Mucosa of stomach (tissue), 1 donor: ENCODE measurements at regions not wholly inside any gene's neighbourhood (a gene's known extent, or its start where the extent isn't known, plus 50 kb on each side); places are given as distances from the start of the nearest gene placed in this dataset.

Source experiments
- H3K27me3 ChIP-seq: one replicate; pipeline ENCODE4 v1.7.0; 2013; ENCODE audit warnings: mild to moderate bottlenecking, low read length; ENCODE audit not compliant: control insufficient read depth, insufficient read depth
- H3K36me3 ChIP-seq: one replicate; pipeline ENCODE4 v1.7.0; 2013; ENCODE audit warnings: low read length; ENCODE audit not compliant: control insufficient read depth, insufficient read depth
- H3K4me1 ChIP-seq: one replicate; pipeline ENCODE4 v1.7.0; 2013; ENCODE audit warnings: mild to moderate bottlenecking, low read length; ENCODE audit not compliant: control insufficient read depth, insufficient read depth
- H3K4me3 ChIP-seq: one replicate; pipeline ENCODE4 v1.7.0; 2013; ENCODE audit warnings: low read length
- H3K9ac ChIP-seq: one replicate; pipeline ENCODE4 v1.7.0; 2013; ENCODE audit warnings: mild to moderate bottlenecking, low read length, moderate library complexity
- H3K9me3 ChIP-seq: one replicate; pipeline ENCODE4 v1.7.0; 2013; ENCODE audit warnings: mild to moderate bottlenecking, low read length, moderate library complexity; ENCODE audit not compliant: control insufficient read depth
- donor health status: Pancreatic carcinoma.

- Histone ChIP-seq H3K9ac (no peak overlapping the region), H3K4me1 (no peaks in the 10 kb centered on the region), H3K27me3 (no peaks in the 10 kb centered on the region), H3K9me3 (no peaks in the 10 kb centered on the region), H3K4me3 (no peak overlapping the region), H3K36me3 (no peaks in the 10 kb centered on the region)
These were observed 497.2 kb upstream of the PIK3C3 start for GRCh38 chr18:41457765-41458326.

- Histone ChIP-seq H3K9ac (no peak overlapping the region), H3K27me3 (no peaks in the 10 kb centered on the region), H3K4me3 (no peak overlapping the region), H3K9me3 (no peaks in the 10 kb centered on the region), H3K4me1 (no peaks in the 10 kb centered on the region), H3K36me3 (no peaks in the 10 kb centered on the region)
These were observed 498.2 kb upstream of the PIK3C3 start for GRCh38 chr18:41456831-41457230.

GRCh38 chr18:41449612-41450011, 505.4 kb upstream of the PIK3C3 start:
- H3K9me3 ChIP-seq, result no peaks in the 10 kb centered on the region
- H3K4me3 ChIP-seq, result no peak overlapping the region
- no peaks in the 10 kb centered on the region for H3K27me3 ChIP-seq
- H3K9ac ChIP-seq, result no peak overlapping the region
- H3K36me3 ChIP-seq, result no peaks in the 10 kb centered on the region
- H3K4me1 ChIP-seq, result no peaks in the 10 kb centered on the region

- Histone ChIP-seq H3K9me3 (no peaks in the 10 kb centered on the region), H3K4me3 (no peak overlapping the region), H3K4me1 (no peaks in the 10 kb centered on the region), H3K36me3 (no peaks in the 10 kb centered on the region), H3K9ac (no peak overlapping the region), H3K27me3 (no peaks in the 10 kb centered on the region)
These were observed 510.1 kb upstream of the PIK3C3 start for GRCh38 chr18:41444943-41445342.

GRCh38 chr18:41436772-41437171, 518.3 kb upstream of the PIK3C3 start:
- no peaks in the 10 kb centered on the region for H3K9me3 ChIP-seq
- H3K4me3 ChIP-seq, result no peak overlapping the region
- no peak overlapping the region for H3K9ac ChIP-seq
- no peaks in the 10 kb centered on the region for H3K27me3 ChIP-seq
- no peaks in the 10 kb centered on the region for H3K4me1 ChIP-seq
- no peaks in the 10 kb centered on the region for H3K36me3 ChIP-seq

- H3K9ac ChIP-seq, result no peak overlapping the region
- H3K27me3 ChIP-seq, result no peaks in the 10 kb centered on the region
- no peak overlapping the region for H3K4me3 ChIP-seq
- H3K36me3 ChIP-seq, result no peaks in the 10 kb centered on the region
- H3K4me1 ChIP-seq, result no peaks in the 10 kb centered on the region
- no peaks in the 10 kb centered on the region for H3K9me3 ChIP-seq
These were observed 536.4 kb upstream of the PIK3C3 start for GRCh38 chr18:41418598-41418997.

- no peaks in the 10 kb centered on the region for H3K4me1 ChIP-seq
- H3K9ac ChIP-seq, result no peak overlapping the region
- H3K36me3 ChIP-seq, result no peaks in the 10 kb centered on the region
- no peaks in the 10 kb centered on the region for H3K9me3 ChIP-seq
- no peaks in the 10 kb centered on the region for H3K27me3 ChIP-seq
- H3K4me3 ChIP-seq, result no peak overlapping the region
These were observed 539.0 kb upstream of the PIK3C3 start for GRCh38 chr18:41416044-41416443.

- no peaks in the 10 kb centered on the region for H3K9me3 ChIP-seq
- H3K27me3 ChIP-seq, result no peaks in the 10 kb centered on the region
- no peak overlapping the region for H3K9ac ChIP-seq
These were observed 545.0 kb upstream of the PIK3C3 start for GRCh38 chr18:41410006-41410405.

GRCh38 chr18:41406834-41407233, 548.2 kb upstream of the PIK3C3 start:
- H3K4me3 ChIP-seq, result no peak overlapping the region
- H3K4me1 ChIP-seq, result no peaks in the 10 kb centered on the region
- no peak overlapping the region for H3K9ac ChIP-seq
- H3K27me3 ChIP-seq, result no peaks in the 10 kb centered on the region
- no peaks in the 10 kb centered on the region for H3K9me3 ChIP-seq
- H3K36me3 ChIP-seq, result no peaks in the 10 kb centered on the region

More at GRCh38 chr18:41410006-41410405, 545.0 kb upstream of the PIK3C3 start:
- Histone ChIP-seq H3K4me1 (no peaks in the 10 kb centered on the region), H3K4me3 (no peak overlapping the region), H3K36me3 (no peaks in the 10 kb centered on the region)

GRCh38 chr18:41396861-41397260, 558.2 kb upstream of the PIK3C3 start:
- Histone ChIP-seq H3K36me3 (no peaks in the 10 kb centered on the region), H3K4me1 (no peaks in the 10 kb centered on the region), H3K27me3 (no peaks in the 10 kb centered on the region), H3K9ac (no peak overlapping the region), H3K9me3 (no peaks in the 10 kb centered on the region), H3K4me3 (no peak overlapping the region)

GRCh38 chr18:41396211-41396610, 558.8 kb upstream of the PIK3C3 start:
- no peak overlapping the region for H3K9ac ChIP-seq
- no peaks in the 10 kb centered on the region for H3K36me3 ChIP-seq
- H3K27me3 ChIP-seq, result no peaks in the 10 kb centered on the region
- no peaks in the 10 kb centered on the region for H3K4me1 ChIP-seq
- H3K4me3 ChIP-seq, result no peak overlapping the region
- H3K9me3 ChIP-seq, result no peaks in the 10 kb centered on the region

- Histone ChIP-seq H3K4me1 (no peaks in the 10 kb centered on the region), H3K27me3 (no peaks in the 10 kb centered on the region), H3K9ac (no peak overlapping the region), H3K36me3 (no peaks in the 10 kb centered on the region), H3K9me3 (no peaks in the 10 kb centered on the region), H3K4me3 (no peak overlapping the region)
These were observed 559.3 kb upstream of the PIK3C3 start for GRCh38 chr18:41395695-41396094.
